ENCODE measurements at regions not wholly inside any gene's neighbourhood (a gene's known extent, or its start where the extent isn't known, plus 50 kb on each side); places are given as distances from the start of the nearest gene placed in this dataset.

GRCh38 chr3:4043867-4044575 lies 244.8 kb downstream of the LRRN1 start:
- Histone ChIP-seq H3K36me3 (ENCODE audit: control insufficient read depth in 5 of 5, insufficient read depth in 5 of 5, low read length in 5 of 5) (no peaks in the 10 kb centered on the region), H3K27ac (ENCODE audit: low read depth, low read length) (no peak overlapping the region), H3K4me3 (ENCODE audit: low read depth in 1 of 5, low read length in 5 of 5) (no peak overlapping the region), H3K27me3 (ENCODE audit: control insufficient read depth in 5 of 5, insufficient read depth in 4 of 5, low read length in 5 of 5) (no peaks in the 10 kb centered on the region), H3K9ac (ENCODE audit: low read length in 5 of 5) (no peak overlapping the region), H3K9me3 (ENCODE audit: control insufficient read depth in 5 of 5, low read length in 5 of 5) (no peaks in the 10 kb centered on the region), H3K4me1 (ENCODE audit: control insufficient read depth in 5 of 5, insufficient read depth in 5 of 5, low read length in 5 of 5) (no peaks in the 10 kb centered on the region)

- Histone ChIP-seq H3K36me3 (ENCODE audit: control insufficient read depth in 5 of 5, insufficient read depth in 5 of 5, low read length in 5 of 5) (no peaks in the 10 kb centered on the region), H3K27me3 (ENCODE audit: control insufficient read depth in 5 of 5, insufficient read depth in 4 of 5, low read length in 5 of 5) (no peaks in the 10 kb centered on the region), H3K4me3 (ENCODE audit: low read depth in 1 of 5, low read length in 5 of 5) (no peak overlapping the region), H3K9ac (ENCODE audit: low read length in 5 of 5) (no peak overlapping the region), H3K9me3 (ENCODE audit: control insufficient read depth in 5 of 5, low read length in 5 of 5) (peaks cover 0 to 2% (median 0%) of the 10 kb centered on the region in 5 donors), H3K4me1 (ENCODE audit: control insufficient read depth in 5 of 5, insufficient read depth in 5 of 5, low read length in 5 of 5) (no peaks in the 10 kb centered on the region), H3K27ac (ENCODE audit: low read depth, low read length) (no peak overlapping the region)
These were observed 245.4 kb downstream of the LRRN1 start for GRCh38 chr3:4044619-4045018.

- Histone ChIP-seq H3K4me1 (ENCODE audit: control insufficient read depth in 5 of 5, insufficient read depth in 5 of 5, low read length in 5 of 5) (no peaks in the 10 kb centered on the region), H3K27me3 (ENCODE audit: control insufficient read depth in 5 of 5, insufficient read depth in 4 of 5, low read length in 5 of 5) (no peaks in the 10 kb centered on the region), H3K27ac (ENCODE audit: low read depth, low read length) (no peak overlapping the region), H3K4me3 (ENCODE audit: low read depth in 1 of 5, low read length in 5 of 5) (no peak overlapping the region), H3K36me3 (ENCODE audit: control insufficient read depth in 5 of 5, insufficient read depth in 5 of 5, low read length in 5 of 5) (no peaks in the 10 kb centered on the region), H3K9ac (ENCODE audit: low read length in 5 of 5) (no peak overlapping the region), H3K9me3 (ENCODE audit: control insufficient read depth in 5 of 5, low read length in 5 of 5) (peaks cover 0 to 6% (median 0%) of the 10 kb centered on the region in 5 donors)
These were observed 246.5 kb downstream of the LRRN1 start for GRCh38 chr3:4045756-4046155.

GRCh38 chr3:4047366-4047765 lies 248.1 kb downstream of the LRRN1 start:
- H3K4me3 ChIP-seq (ENCODE audit: low read depth in 1 of 5, low read length in 5 of 5): no peak overlapping the region
- no peaks in the 10 kb centered on the region for H3K4me1 ChIP-seq (ENCODE audit: control insufficient read depth in 5 of 5, insufficient read depth in 5 of 5, low read length in 5 of 5)
- H3K36me3 ChIP-seq (ENCODE audit: control insufficient read depth in 5 of 5, insufficient read depth in 5 of 5, low read length in 5 of 5): no peaks in the 10 kb centered on the region
- peaks cover 0 to 6% (median 0%) of the 10 kb centered on the region in 5 donors for H3K9me3 ChIP-seq (ENCODE audit: control insufficient read depth in 5 of 5, low read length in 5 of 5)
- H3K27ac ChIP-seq (ENCODE audit: low read depth, low read length): no peak overlapping the region
- no peaks in the 10 kb centered on the region for H3K27me3 ChIP-seq (ENCODE audit: control insufficient read depth in 5 of 5, insufficient read depth in 4 of 5, low read length in 5 of 5)
- no peak overlapping the region for H3K9ac ChIP-seq (ENCODE audit: low read length in 5 of 5)

DNA sequence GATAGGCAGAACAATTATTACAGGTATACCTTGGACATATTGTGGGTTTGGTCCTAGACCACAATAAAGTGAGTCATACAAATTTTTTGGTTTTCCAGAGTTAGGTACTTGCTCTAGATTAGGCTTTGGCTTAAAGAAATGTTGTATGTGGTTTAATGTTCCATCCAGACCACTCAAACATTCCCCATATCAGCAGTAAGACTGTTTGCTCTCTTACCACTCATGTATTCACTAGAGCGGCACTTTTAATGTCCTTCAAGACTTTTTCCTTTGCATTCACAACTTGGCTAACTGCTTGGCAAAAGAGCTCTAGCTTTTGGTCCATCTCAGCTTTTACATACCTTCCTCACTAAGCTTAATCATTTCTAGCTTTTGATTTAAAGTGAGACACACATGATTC lies 250.5 kb upstream of the SETMAR start:
- Histone ChIP-seq H3K9me3 (ENCODE audit: control insufficient read depth in 5 of 5, low read length in 5 of 5) (peaks cover 0 to 6% (median 0%) of the 10 kb centered on the region in 5 donors), H3K4me1 (ENCODE audit: control insufficient read depth in 5 of 5, insufficient read depth in 5 of 5, low read length in 5 of 5) (no peaks in the 10 kb centered on the region), H3K4me3 (ENCODE audit: low read depth in 1 of 5, low read length in 5 of 5) (no peak overlapping the region), H3K27me3 (ENCODE audit: control insufficient read depth in 5 of 5, insufficient read depth in 4 of 5, low read length in 5 of 5) (no peaks in the 10 kb centered on the region), H3K9ac (ENCODE audit: low read length in 5 of 5) (no peak overlapping the region), H3K36me3 (ENCODE audit: control insufficient read depth in 5 of 5, insufficient read depth in 5 of 5, low read length in 5 of 5) (no peaks in the 10 kb centered on the region), H3K27ac (ENCODE audit: low read depth, low read length) (no peak overlapping the region)

DNA sequence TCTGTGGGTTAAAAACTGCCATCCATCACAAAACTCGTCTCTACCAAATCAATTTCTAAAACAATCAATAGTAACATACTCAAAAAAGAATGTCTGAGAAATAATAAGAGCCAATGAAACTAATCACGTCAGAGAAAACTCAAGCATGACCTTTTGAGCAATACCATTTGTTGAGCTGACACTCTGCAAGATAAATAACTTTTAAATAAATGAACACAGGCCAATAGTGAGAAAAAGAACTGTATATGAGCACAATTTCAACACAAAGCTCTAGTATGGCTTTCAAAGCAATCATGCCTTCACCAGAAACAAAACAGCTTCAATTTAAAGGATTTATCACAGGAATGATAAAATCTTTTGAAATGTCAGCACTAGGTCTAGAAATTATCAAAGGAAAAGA lies 249.2 kb upstream of the SETMAR start:
- Histone ChIP-seq H3K36me3 (ENCODE audit: control insufficient read depth in 5 of 5, insufficient read depth in 5 of 5, low read length in 5 of 5) (no peaks in the 10 kb centered on the region), H3K9me3 (ENCODE audit: control insufficient read depth in 5 of 5, low read length in 5 of 5) (peaks cover 0 to 6% (median 0%) of the 10 kb centered on the region in 5 donors), H3K4me3 (ENCODE audit: low read depth in 1 of 5, low read length in 5 of 5) (no peak overlapping the region), H3K9ac (ENCODE audit: low read length in 5 of 5) (no peak overlapping the region), H3K27me3 (ENCODE audit: control insufficient read depth in 5 of 5, insufficient read depth in 4 of 5, low read length in 5 of 5) (no peaks in the 10 kb centered on the region), H3K27ac (ENCODE audit: low read depth, low read length) (no peak overlapping the region), H3K4me1 (ENCODE audit: control insufficient read depth in 5 of 5, insufficient read depth in 5 of 5, low read length in 5 of 5) (no peaks in the 10 kb centered on the region)

- no peak overlapping the region for H3K9ac ChIP-seq (ENCODE audit: low read length in 5 of 5)
- peaks cover 0 to 12% (median 0%) of the 10 kb centered on the region in 5 donors for H3K4me1 ChIP-seq (ENCODE audit: control insufficient read depth in 5 of 5, insufficient read depth in 5 of 5, low read length in 5 of 5)
- no peaks in the 10 kb centered on the region for H3K27me3 ChIP-seq (ENCODE audit: control insufficient read depth in 5 of 5, insufficient read depth in 4 of 5, low read length in 5 of 5)
- no peak overlapping the region for H3K27ac ChIP-seq (ENCODE audit: low read depth, low read length)
- H3K4me3 ChIP-seq (ENCODE audit: low read depth in 1 of 5, low read length in 5 of 5): no peak overlapping the region
- H3K36me3 ChIP-seq (ENCODE audit: control insufficient read depth in 5 of 5, insufficient read depth in 5 of 5, low read length in 5 of 5): peaks cover 0 to under 1% (median 0%) of the 10 kb centered on the region in 5 donors
- no peaks in the 10 kb centered on the region for H3K9me3 ChIP-seq (ENCODE audit: control insufficient read depth in 5 of 5, low read length in 5 of 5)
These were observed 243.1 kb upstream of the SETMAR start for GRCh38 chr3:4060064-4060463.

- H3K27ac ChIP-seq (ENCODE audit: low read depth, low read length): no peak overlapping the region
- H3K27me3 ChIP-seq (ENCODE audit: control insufficient read depth in 5 of 5, insufficient read depth in 4 of 5, low read length in 5 of 5): no peaks in the 10 kb centered on the region
- peaks cover 0 to 2% (median 0%) of the 10 kb centered on the region in 5 donors for H3K36me3 ChIP-seq (ENCODE audit: control insufficient read depth in 5 of 5, insufficient read depth in 5 of 5, low read length in 5 of 5)
- no peaks in the 10 kb centered on the region for H3K9me3 ChIP-seq (ENCODE audit: control insufficient read depth in 5 of 5, low read length in 5 of 5)
- H3K9ac ChIP-seq (ENCODE audit: low read length in 5 of 5): no peak overlapping the region
- H3K4me3 ChIP-seq (ENCODE audit: low read depth in 1 of 5, low read length in 5 of 5): no peak overlapping the region
- peaks cover 0 to 12% (median 0%) of the 10 kb centered on the region in 5 donors for H3K4me1 ChIP-seq (ENCODE audit: control insufficient read depth in 5 of 5, insufficient read depth in 5 of 5, low read length in 5 of 5)
These were observed 242.6 kb upstream of the SETMAR start for GRCh38 chr3:4060603-4061002.

DNA sequence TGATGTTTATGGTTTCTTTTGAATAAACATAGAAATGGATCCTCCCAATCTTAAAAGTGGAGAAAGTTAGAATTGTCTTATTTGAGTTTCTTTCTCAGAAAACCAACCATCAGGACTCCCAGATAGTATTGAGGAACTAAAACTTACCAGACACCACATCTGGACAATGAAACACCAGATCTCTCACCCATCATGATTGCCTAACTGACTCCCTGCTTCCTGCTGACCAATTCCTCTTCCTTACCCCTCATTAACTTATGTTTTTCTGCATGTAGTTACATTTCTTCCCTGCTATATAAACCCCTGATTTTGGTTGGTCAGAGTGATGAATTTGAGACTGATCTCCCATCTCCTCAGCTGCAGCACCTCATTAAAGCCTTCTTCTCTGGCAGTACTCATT lies 242.0 kb upstream of the SETMAR start:
- no peaks in the 10 kb centered on the region for H3K9me3 ChIP-seq (ENCODE audit: control insufficient read depth in 5 of 5, low read length in 5 of 5)
- H3K27me3 ChIP-seq (ENCODE audit: control insufficient read depth in 5 of 5, insufficient read depth in 4 of 5, low read length in 5 of 5): no peaks in the 10 kb centered on the region
- no peak overlapping the region for H3K27ac ChIP-seq (ENCODE audit: low read depth, low read length)
- H3K4me3 ChIP-seq (ENCODE audit: low read depth in 1 of 5, low read length in 5 of 5): no peak overlapping the region
- no peak overlapping the region for H3K9ac ChIP-seq (ENCODE audit: low read length in 5 of 5)
- H3K36me3 ChIP-seq (ENCODE audit: control insufficient read depth in 5 of 5, insufficient read depth in 5 of 5, low read length in 5 of 5): peaks cover 0 to 2% (median 0%) of the 10 kb centered on the region in 5 donors
- peaks cover 0 to 12% (median 0%) of the 10 kb centered on the region in 5 donors for H3K4me1 ChIP-seq (ENCODE audit: control insufficient read depth in 5 of 5, insufficient read depth in 5 of 5, low read length in 5 of 5)

DNA sequence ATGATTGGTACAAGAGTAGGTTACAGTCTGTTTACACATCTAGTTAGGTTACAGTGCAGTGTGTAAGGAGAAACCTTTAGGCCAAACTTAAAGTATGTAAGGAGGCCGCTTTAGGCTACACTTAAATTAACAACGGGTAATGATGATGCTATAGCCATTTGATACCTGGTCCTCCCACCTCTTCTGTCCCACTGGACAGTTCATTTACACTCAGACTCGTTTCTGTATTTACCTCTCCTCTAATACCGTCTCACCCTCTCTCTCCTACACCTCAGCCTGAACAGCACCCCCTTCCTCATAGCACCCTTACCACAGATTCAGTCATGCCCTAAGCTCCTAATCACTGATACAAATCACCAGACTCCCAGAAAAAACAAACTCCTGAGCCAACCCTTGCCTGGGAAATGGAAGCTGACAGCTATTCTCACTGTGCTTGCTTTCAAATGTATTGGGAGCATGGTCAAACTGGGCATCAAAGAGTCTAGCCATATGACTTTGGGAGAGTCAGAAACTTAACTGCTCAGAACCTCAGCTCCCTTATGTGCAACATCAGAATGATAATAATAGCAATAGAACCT lies 241.3 kb upstream of the SETMAR start:
- Histone ChIP-seq H3K4me1 (ENCODE audit: control insufficient read depth in 5 of 5, insufficient read depth in 5 of 5, low read length in 5 of 5) (peaks cover 0 to 12% (median 0%) of the 10 kb centered on the region in 5 donors), H3K4me3 (ENCODE audit: low read depth in 1 of 5, low read length in 5 of 5) (no peak overlapping the region), H3K9me3 (ENCODE audit: control insufficient read depth in 5 of 5, low read length in 5 of 5) (no peaks in the 10 kb centered on the region), H3K36me3 (ENCODE audit: control insufficient read depth in 5 of 5, insufficient read depth in 5 of 5, low read length in 5 of 5) (peaks cover 0 to 2% (median 0%) of the 10 kb centered on the region in 5 donors), H3K27ac (ENCODE audit: low read depth, low read length) (no peak overlapping the region), H3K9ac (ENCODE audit: low read length in 5 of 5) (no peak overlapping the region), H3K27me3 (ENCODE audit: control insufficient read depth in 5 of 5, insufficient read depth in 4 of 5, low read length in 5 of 5) (no peaks in the 10 kb centered on the region)
